ENCODE measurements at regions not wholly inside any gene's neighbourhood (a gene's known extent, or its start where the extent isn't known, plus 50 kb on each side); places are given as distances from the start of the nearest gene placed in this dataset.

DNA sequence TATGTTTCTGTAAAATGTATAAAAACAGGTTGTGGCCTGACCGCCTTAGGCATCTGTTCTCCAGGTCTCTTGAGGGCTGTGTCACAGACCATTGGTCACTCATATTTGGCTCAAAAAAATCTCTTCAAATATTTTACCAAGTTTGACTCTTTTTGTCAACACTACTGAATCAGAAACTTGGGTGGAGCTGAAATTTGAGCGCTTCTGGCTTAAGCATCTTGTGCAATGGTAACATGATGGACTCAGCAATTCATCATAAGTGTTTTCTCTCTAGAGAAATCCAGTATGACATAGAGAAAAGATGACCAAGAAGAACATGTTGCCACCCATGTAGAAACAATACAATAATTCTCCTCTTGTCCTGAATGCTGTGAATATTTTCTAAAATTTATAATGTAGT, 387.9 kb downstream of the MAT2B start:
- TF ChIP-seq, protein P1, sequence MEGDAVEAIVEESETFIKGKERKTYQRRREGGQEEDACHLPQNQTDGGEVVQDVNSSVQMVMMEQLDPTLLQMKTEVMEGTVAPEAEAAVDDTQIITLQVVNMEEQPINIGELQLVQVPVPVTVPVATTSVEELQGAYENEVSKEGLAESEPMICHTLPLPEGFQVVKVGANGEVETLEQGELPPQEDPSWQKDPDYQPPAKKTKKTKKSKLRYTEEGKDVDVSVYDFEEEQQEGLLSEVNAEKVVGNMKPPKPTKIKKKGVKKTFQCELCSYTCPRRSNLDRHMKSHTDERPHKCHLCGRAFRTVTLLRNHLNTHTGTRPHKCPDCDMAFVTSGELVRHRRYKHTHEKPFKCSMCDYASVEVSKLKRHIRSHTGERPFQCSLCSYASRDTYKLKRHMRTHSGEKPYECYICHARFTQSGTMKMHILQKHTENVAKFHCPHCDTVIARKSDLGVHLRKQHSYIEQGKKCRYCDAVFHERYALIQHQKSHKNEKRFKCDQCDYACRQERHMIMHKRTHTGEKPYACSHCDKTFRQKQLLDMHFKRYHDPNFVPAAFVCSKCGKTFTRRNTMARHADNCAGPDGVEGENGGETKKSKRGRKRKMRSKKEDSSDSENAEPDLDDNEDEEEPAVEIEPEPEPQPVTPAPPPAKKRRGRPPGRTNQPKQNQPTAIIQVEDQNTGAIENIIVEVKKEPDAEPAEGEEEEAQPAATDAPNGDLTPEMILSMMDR (IDR thresholded peaks at IDR 0.05 in 4 of 5, conservative IDR thresholded peaks at IDR 0.05 in 1 of 5): no peak
- TF ChIP-seq POLR2A (IDR thresholded peaks at IDR 0.05): no peak

Measured in gastrocnemius medialis (tissue), 4 donors.